PC-9 (cell line): ENCODE measurements at regions not wholly inside any gene's neighbourhood (a gene's known extent, or its start where the extent isn't known, plus 50 kb on each side); places are given as distances from the start of the nearest gene placed in this dataset.

Experiments
- CTCF ChIP-seq: fragments of 200-600 bp; sonication (generic); conservative IDR thresholded peaks from 2 replicates; pipeline ENCODE4 v1.6.1; 2017; ENCODE audit warnings: mixed run types, antibody characterized with exemption, mild to moderate bottlenecking, moderate library complexity
- EZH2 ChIP-seq: fragments of 200-600 bp; sonication (generic); IDR thresholded peaks from 2 replicates; pipeline ENCODE4 v1.8.0; 2017; ENCODE audit warnings: antibody characterized with exemption, low read depth

- TF ChIP-seq CTCF (no peak), EZH2 (no peak)
These were observed 663.3 kb upstream of the ZNF804A start for GRCh38 chr2:183935005-183935404.
